MM.1S (cell line): ENCODE measurements at regions not wholly inside any gene's neighbourhood (a gene's known extent, or its start where the extent isn't known, plus 50 kb on each side); places are given as distances from the start of the nearest gene placed in this dataset.

Experiments
- EZH2 ChIP-seq: fragments of 300-600 bp; sonication (generic); optimal IDR thresholded peaks from 2 replicates; pipeline ENCODE3; 2017; ENCODE audit warnings: low read depth, mild to moderate bottlenecking, antibody characterized with exemption, low read length, mixed read lengths
- EZH2phosphoT487 ChIP-seq: fragments of 300-600 bp; sonication (generic); IDR thresholded peaks from 2 replicates; pipeline ENCODE4 v1.6.1; 2018; ENCODE audit warnings: antibody characterized with exemption, low read length
- TF ChIP-seq, protein P1 (sequence below): fragments of 300-600 bp; sonication (generic); IDR thresholded peaks from 2 replicates; pipeline ENCODE4 v1.5.1; 2016; ENCODE audit warnings: antibody characterized with exemption, low read length, mixed read lengths

DNA sequence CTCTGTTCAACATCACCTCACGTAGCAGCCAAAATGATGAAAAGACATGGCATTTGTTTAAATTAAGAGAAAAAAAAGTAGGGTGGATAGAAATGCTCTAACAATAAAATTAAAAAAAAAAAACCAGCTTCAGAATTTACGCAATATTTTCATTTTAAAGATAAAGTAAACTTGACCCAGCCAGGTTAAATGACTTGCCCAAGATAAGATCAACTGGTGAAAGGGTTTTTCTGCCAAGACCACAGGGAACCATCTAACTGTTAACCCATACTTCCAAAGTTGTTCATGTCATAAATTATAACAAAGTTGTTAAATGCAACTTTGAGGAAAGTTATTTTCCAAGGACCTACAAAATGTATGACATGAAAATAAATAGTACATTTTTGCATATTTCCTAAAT lies 129.6 kb upstream of the SOX5 start:
- TF ChIP-seq, protein P1, sequence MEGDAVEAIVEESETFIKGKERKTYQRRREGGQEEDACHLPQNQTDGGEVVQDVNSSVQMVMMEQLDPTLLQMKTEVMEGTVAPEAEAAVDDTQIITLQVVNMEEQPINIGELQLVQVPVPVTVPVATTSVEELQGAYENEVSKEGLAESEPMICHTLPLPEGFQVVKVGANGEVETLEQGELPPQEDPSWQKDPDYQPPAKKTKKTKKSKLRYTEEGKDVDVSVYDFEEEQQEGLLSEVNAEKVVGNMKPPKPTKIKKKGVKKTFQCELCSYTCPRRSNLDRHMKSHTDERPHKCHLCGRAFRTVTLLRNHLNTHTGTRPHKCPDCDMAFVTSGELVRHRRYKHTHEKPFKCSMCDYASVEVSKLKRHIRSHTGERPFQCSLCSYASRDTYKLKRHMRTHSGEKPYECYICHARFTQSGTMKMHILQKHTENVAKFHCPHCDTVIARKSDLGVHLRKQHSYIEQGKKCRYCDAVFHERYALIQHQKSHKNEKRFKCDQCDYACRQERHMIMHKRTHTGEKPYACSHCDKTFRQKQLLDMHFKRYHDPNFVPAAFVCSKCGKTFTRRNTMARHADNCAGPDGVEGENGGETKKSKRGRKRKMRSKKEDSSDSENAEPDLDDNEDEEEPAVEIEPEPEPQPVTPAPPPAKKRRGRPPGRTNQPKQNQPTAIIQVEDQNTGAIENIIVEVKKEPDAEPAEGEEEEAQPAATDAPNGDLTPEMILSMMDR, result no peak
- no peak for TF ChIP-seq EZH2
- no peak for TF ChIP-seq EZH2phosphoT487
